Inflammatory macrophage treated with lipopolysaccharide for 4 hours (primary cell): ENCODE measurements at regions not wholly inside any gene's neighbourhood (a gene's known extent, or its start where the extent isn't known, plus 50 kb on each side); places are given as distances from the start of the nearest gene placed in this dataset.

ENCODE experiments used
- DNase-seq: peaks from one replicate; pipeline ENCODE4 v3.0.0-alpha.2; 2020

DNA sequence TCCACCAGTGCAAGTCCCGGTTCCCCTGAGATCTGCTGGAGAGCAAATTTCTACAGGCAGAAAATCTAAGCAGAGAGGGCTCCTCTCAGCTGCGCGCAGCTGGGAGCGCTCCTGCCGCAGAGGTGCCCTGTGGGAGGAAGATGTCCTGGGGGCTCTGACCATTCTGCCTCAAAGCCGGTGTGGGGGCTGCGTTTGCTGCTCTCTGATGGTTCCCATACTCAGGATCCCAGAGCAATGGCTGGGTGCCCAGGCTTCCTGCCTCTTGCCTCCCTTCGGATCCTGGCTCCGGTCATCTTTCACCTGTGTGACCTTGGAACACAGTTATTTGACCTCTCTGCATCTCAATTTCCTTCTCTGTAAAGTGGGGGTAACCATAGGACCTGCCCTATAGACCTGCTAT lies 434.2 kb downstream of the ZNF521 start:
- DNase-seq: no peak

DNA sequence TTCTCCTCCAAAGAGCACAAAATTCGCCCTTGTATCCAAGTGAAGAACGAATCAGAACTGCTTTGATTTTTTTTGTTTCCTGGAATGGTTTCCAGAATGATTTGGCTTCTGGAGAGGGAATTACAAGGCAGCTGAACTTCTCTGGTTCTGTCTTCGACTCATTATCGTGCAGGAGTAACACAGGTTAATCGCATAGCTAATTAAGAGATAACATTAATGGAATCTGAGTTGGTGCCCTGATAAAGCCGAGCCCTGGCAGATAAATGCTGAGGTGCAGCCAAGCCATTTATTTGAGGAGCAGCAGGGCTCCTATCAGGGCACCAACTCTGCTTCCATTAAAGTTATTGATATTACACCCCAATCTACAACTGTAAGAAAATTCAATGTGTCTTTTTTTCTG lies 433.7 kb downstream of the ZNF521 start:
- DNase-seq: no peak

DNA sequence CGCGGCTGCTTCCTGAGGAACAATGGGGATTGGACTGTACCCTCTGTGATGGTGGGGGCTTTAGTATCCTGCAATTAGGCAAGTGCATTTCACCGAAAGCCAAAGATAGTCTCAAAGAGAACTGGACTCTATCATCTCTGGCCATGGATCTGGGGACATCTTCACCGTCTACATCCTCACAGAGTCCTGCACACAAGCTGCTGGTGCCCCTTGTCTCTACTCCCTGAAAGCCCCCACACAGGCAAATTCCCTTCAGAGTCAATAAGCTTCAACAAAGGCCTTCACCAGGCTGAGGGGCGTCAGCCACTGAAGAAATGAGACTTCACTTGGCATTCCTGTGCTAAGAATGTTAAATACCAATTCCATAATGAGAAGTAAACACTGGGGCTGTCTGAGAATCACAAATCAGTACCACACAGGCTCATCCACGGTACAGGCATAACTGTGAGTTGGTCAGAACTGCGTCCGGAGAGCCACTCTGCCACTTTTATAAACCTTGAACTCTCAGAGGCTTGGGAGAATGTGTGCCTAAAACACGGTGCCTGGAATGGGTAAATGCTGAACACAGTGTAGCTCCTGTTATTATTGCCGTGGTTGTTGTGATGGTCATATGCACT lies 432.7 kb downstream of the ZNF521 start:
- DNase-seq: no peak

- DNase-seq: no peak
Measured at GRCh38 chr18:24922491-24922890, 429.5 kb downstream of the ZNF521 start.

DNA sequence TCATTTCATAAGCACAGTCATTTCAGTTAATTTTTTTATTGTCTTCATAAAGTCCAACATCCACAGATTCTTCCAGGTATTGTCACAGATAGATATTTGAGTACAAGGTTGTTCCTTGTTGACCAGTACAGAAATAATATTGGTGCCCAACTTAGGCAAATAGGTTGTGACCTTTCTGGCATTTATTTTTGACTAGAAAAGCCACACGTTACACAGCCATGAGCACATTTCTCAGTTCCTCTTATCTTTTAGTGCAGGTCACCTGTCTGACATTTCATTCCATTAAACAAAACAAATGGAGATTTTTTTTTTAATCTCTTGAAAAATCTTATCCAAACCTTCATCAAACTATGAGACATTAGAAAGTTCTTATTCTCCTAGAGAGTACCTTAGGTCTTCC lies 428.8 kb downstream of the ZNF521 start:
- no peak for DNase-seq

- no peak for DNase-seq
Measured at GRCh38 chr18:24924066-24924716, 427.8 kb downstream of the ZNF521 start.

DNA sequence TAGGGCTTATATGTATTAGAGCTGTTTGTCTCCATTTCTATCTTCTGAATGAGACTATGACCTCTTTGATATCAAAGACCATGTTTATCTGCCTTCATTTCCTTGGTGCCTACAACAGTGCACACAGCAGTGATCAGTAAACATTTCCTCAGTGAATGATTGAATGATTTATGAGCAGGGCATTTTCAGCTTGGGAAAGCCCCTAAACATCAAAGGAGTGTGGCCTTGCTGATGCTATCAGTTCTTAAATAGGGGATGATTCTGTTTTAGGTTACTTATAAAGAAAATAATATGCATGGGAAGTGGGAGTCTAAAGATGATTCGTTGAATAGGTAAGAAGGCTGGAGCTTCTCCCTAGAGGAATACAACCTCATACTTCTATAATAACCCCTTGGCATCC lies 425.3 kb downstream of the ZNF521 start:
- DNase-seq: no peak

- DNase-seq: no peak
Measured at GRCh38 chr18:24928301-24928878, 423.6 kb downstream of the ZNF521 start.

DNA sequence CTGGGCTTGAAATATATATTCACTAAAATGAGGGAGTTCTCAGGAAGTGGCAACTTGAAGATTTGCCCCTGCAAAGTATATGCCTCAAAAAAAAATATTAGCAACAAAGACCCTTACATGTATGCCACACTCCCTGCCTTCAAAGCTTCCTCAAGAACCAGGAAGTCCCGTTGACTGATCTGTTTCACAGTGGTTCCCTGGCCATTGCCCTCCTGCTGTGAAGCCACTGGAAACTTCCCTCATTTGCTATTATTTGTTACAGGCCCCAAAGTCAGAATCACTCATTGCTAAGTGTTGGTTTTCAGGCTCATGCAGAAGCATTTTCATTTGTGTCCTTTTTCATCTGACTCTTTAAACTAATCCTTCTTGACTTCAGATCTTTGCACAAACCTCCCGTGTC lies 421.5 kb downstream of the ZNF521 start:
- DNase-seq: no peak

DNA sequence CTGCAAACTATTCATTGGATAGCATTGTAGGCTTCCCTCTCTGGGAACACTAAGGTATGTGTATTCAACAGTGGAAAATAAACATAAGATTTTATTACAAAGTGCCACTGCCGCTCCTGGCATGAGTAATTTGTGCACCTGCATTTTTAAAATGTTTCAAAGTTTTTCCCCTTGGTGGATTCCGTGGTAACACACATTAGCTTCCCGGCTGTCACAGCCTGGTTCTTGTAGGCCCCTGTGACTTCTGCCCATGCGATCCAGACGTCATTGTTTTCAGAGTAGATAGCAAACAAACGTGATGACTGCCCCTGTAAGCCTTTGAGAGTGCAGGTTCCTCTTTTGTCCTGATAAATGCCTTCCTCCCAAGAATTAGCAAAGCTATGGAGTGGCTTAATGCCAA lies 421.0 kb downstream of the ZNF521 start:
- DNase-seq: no peak

DNA sequence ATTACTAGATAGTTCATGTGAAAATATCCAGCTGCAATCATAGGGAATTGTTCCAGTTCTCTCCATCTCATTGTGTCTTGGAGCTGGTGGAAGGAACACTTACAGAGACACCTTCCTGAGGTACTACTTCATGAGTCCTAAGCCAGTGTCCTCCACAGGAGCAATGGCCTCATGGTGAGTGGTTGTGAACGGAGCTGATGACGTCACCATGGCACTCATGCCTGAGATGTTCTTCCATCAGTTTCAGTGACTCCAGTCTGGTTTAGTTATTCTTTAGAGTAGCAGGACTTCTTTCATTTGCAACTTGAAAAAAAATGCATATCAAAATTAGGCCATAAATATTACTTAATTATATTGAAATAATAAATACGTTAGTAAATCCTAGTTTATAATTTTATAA lies 418.6 kb downstream of the ZNF521 start:
- no peak for DNase-seq

GRCh38 chr18:24934258-24934932 lies 417.6 kb downstream of the ZNF521 start:
- DNase-seq: no peak

DNA sequence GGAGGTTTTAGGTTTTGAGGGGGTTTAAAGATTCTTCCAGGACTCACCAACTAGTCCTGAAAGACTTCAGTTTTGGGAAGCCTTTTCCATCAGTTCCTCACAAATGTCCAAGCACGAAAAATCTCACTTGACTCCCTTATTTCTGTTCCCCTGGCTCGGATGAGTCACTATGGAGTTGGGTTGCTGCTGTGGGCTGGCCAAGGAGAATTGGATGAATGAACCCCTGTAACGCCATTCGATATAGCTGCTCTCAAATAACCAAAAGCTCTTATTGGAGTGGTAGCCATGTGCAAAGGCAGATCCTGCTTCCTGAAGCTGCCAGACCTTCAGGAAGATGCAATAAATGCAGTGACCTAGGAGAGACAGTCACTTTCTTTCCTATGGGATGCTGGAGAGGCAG lies 417.0 kb downstream of the ZNF521 start:
- DNase-seq: no peak

DNA sequence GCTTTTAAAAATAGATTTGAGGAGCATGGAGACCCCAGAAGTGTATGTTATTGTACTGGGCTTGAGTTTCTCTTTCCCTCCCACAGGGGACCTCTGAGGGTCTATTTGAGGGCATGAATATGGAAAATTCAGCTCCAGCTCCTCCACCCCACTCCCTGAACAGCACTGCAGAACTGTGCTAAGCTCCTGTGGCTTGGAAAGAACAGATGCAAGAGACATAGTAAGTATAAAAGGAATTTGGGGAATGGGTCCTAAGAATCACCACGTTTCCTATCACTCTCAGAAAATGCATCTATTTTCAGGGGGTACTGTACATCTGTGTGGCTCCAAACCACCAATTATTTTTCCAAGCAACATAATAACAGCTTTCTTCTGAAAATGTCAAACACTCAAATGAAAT lies 416.1 kb downstream of the ZNF521 start:
- DNase-seq: no peak

GRCh38 chr18:24936691-24937090 lies 415.3 kb downstream of the ZNF521 start:
- DNase-seq: no peak

- DNase-seq: no peak
Measured at GRCh38 chr18:24937639-24938275, 414.2 kb downstream of the ZNF521 start.

- no peak for DNase-seq
Measured at GRCh38 chr18:24940416-24940815, 411.6 kb downstream of the ZNF521 start.

DNA sequence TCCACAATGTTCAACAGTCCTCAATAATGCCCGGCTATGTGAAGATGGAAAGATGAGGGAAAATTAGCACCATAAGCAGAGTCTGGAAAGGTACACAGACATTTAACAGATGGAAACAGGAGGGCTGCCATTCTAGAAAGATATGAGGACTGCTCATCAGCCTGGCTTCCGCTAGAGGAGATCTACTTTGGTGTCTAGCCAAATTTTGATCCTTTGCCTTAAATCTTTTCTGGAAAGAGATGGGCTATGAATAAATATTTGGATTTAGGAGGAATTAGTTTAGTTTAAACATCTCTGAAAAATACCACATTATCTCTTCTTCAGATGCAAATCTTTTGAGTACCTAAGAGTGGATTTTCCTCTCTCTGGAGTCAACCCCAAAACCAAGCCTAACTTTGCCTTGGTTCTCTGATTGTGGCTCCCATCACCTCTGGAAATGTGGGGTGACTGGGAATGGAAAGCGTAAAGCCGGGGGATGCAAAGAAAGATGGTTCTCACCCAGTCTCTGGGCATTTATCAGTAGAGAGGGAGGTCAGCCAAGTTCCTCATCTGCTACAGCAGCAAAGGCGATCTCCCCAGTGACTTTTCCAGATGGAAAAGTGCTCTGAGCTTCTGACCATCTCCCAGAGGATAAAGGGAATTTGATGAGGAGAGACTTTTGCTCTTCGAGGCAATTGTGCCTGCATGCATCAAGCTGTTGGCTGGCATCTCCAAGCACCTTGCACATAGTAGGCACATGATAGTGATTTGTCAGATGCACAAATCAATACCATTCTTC lies 410.6 kb downstream of the ZNF521 start:
- no peak for DNase-seq

DNA sequence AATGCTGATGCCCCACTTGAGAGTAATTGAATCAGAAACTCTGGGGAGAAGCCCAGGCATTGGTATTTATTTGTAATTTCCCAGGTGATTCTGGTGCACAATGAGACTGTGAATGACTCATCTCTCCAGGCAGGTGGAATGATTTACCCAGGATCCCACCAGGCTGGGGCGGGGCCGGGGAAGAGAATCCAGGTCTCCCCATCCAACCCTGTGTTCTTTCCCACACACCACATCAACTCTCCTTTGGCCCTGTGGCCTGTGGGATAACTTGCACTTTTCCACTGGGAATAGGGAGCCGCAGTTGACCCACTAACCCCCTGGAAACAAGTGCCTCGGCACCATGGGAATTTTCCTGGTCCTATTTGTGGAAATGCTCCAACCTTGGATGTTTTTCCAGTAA lies 409.8 kb downstream of the ZNF521 start:
- DNase-seq: no peak

- DNase-seq: no peak
Measured at GRCh38 chr18:24947521-24948305, 404.3 kb downstream of the ZNF521 start.

GRCh38 chr18:24949908-24950307 lies 402.1 kb downstream of the ZNF521 start:
- DNase-seq: no peak

DNA sequence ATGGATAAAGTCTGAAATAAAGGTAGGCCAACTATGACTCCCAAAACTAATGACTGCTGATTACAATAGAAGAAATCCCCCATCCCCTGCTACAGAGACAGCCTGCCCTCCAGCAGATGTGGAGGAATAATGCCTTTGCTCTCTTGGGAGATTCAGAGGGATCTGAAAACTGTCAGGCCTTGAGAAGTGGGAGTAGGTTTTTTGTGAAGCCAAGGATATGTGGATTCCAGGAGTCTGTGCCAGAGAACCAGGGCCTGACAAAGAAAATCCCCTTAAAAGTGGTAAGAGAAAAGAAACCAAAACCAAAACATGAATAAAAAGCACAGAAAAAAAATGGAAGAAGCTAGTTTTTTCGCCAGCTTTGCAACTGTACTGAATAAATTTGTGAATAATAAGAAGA lies 397.6 kb downstream of the ZNF521 start:
- no peak for DNase-seq
